ENCODE measurements at regions not wholly inside any gene's neighbourhood (a gene's known extent, or its start where the extent isn't known, plus 50 kb on each side); places are given as distances from the start of the nearest gene placed in this dataset.
"Not testable (repeated sequence)": the region's sequence is repeated elsewhere in the genome, so short reads cannot be mapped to it uniquely, and the experiment has no call there.

DNA sequence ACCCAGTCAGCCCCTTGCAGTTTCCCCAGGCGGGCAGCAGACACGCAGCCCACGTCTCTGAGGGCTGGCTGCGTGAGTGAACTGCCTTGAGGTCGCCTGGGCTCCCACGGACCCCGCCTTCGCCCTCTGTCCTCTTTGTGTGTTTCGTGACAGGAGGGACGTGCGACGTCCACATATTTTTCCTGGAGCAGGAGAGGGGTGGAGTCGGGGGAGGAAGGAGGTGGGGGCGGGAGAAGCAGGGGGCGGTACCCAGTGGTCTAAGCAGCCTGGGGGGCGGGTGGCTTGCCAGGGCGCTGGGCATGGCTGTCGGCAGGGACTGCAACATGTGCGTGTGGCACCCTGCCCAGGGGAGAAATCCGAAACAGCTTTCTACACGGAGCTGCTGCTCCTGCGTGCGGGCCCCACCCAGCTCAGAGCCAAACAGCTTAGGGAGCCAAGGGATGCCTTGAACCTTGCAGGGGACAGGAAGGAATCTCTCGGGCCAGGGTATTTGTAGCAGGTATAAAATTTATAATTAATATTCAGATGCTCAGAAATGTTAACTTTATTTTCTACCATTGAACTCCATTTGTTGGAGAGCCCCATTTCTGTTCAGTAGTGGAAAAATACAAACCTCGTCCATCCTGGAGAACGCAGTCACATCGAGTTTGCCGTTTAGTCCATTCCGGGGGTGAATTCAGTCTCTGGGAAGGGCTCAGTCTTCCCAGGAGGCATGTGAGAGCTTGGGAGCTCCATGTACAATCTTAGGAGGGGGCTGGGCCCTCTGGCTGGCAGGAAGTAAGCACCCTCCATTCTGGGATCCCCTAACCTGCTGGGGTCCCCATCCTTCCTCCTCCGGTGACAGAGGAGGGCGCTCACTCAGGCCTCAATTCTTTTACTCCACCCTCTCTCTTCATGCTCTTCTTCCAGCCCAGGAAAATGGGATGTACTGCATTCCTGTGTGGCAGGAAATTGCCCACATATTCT lies 79.1 kb upstream of the MEF2A start:
- H3K4me1 ChIP-seq = peaks cover 6 to 16% of the 10 kb centered on the region in 2 donors
- intact Hi-C loops (cut with DNase I) = no loop called here
- no peaks in the 10 kb centered on the region for H3K9me3 ChIP-seq
- H3K27ac ChIP-seq = peak overlapping the region in 2 of 3 donors; percentile 52 to 55
- peak; percentile 84 to 85 for DNase-seq
- peak overlapping the region in 1 of 3 donors; percentile 26 for H3K4me3 ChIP-seq (replicated peaks in 1 of 3)
- 5 to 8% methylated on average over 17 to 25 of the region's 31 CpGs for WGBS, 2 donors
- H3K36me3 ChIP-seq = no peaks in the 10 kb centered on the region
- H3K27me3 ChIP-seq = no peaks in the 10 kb centered on the region
- TF ChIP-seq, protein P1, sequence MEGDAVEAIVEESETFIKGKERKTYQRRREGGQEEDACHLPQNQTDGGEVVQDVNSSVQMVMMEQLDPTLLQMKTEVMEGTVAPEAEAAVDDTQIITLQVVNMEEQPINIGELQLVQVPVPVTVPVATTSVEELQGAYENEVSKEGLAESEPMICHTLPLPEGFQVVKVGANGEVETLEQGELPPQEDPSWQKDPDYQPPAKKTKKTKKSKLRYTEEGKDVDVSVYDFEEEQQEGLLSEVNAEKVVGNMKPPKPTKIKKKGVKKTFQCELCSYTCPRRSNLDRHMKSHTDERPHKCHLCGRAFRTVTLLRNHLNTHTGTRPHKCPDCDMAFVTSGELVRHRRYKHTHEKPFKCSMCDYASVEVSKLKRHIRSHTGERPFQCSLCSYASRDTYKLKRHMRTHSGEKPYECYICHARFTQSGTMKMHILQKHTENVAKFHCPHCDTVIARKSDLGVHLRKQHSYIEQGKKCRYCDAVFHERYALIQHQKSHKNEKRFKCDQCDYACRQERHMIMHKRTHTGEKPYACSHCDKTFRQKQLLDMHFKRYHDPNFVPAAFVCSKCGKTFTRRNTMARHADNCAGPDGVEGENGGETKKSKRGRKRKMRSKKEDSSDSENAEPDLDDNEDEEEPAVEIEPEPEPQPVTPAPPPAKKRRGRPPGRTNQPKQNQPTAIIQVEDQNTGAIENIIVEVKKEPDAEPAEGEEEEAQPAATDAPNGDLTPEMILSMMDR (IDR thresholded peaks at IDR 0.05) = no peak
- TF ChIP-seq POLR2A (IDR thresholded peaks at IDR 0.05) = no peak

DNA sequence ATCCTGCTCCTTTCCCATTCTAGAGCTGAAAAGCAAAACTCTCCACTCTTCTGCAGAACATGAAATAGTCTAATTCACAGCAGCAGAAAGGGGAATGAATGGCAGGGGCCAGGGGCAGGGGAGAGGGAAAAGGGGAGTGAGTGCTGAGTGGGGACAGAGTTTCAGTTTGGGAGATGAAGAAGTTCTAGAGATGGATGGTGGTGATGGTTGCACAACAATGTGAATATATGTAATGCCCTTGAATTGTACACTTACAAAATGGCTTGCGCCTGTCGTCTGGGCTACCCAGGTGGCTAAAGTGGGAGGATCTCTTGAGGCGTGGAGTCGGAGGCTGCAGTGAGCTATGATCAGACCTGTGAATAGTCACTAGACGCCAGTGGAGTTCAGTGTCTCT lies 78.5 kb upstream of the MEF2A start:
- DNase-seq = no peak
- H3K27me3 ChIP-seq = no peaks in the 10 kb centered on the region
- H3K9me3 ChIP-seq = no peaks in the 10 kb centered on the region
- WGBS, 2 donors = 87 to 90% methylated on average over 5 of the region's 5 CpGs
- H3K36me3 ChIP-seq = no peaks in the 10 kb centered on the region
- H3K27ac ChIP-seq = no peak overlapping the region
- intact Hi-C loops (cut with DNase I) = no loop called here
- H3K4me3 ChIP-seq (replicated peaks in 1 of 3) = no peak overlapping the region
- H3K4me1 ChIP-seq = peaks cover 6 to 16% of the 10 kb centered on the region in 2 donors
- TF ChIP-seq, protein P1 (IDR thresholded peaks at IDR 0.05) = no peak
- no peak for TF ChIP-seq POLR2A (IDR thresholded peaks at IDR 0.05)

DNA sequence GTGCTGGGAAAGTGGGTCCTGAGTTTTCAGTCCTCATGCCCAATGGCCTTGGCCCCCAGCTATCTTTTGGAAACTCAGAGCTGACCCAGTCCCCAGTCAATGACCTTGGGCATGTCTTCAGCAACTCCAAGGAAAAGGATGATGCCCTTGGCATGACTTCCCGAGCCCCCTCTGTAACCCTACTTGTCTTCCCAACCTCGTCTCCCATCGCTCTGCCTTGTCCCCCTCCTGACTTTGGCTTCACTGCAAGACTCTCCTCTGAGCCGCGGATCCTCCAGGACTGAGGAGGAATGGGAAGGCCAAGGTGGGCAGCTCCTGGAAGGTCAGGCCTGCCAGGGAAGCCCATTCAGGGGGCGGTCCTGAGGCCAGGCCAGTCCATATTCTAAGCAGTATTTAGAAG lies 73.5 kb upstream of the MEF2A start:
- Histone ChIP-seq H3K4me3 (replicated peaks in 1 of 3) (no peak overlapping the region), H3K4me1 (peaks cover 0 to 2% of the 10 kb centered on the region in 2 donors), H3K27me3 (no peaks in the 10 kb centered on the region), H3K36me3 (no peaks in the 10 kb centered on the region), H3K27ac (no peak overlapping the region), H3K9me3 (no peaks in the 10 kb centered on the region)
- no peak for DNase-seq
- intact Hi-C loops (cut with DNase I) = no loop called here
- WGBS, 2 donors = 97 to 98% methylated on average over 6 of the region's 6 CpGs
- TF ChIP-seq POLR2A (IDR thresholded peaks at IDR 0.05) = no peak
- TF ChIP-seq, protein P1 (IDR thresholded peaks at IDR 0.05) = no peak

DNA sequence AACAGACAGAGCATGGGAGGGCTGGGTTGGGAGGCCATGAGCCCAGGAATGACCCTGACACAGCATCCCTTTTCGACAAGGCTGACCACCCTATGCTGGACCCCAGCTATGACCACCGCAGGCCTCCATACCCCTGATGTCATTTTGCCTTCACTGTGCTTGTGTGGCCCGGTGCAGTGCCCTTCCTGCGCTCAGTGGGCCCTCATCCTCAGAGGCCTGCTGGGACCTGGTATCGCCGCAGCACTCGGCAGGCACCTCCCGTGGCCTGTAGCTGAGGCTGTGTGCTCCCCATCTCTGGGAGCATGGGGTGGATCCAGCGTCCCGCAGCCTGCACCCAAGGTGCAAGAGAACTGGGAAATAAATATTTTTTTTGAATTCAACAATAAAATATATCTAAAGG lies 73.1 kb upstream of the MEF2A start:
- intact Hi-C loops (cut with DNase I) = no loop called here
- TF ChIP-seq POLR2A (IDR thresholded peaks at IDR 0.05) = no peak
- TF ChIP-seq, protein P1 (IDR thresholded peaks at IDR 0.05) = no peak
- WGBS, 2 donors = 98% methylated on average over 6 to 8 of the region's 10 CpGs

DNA sequence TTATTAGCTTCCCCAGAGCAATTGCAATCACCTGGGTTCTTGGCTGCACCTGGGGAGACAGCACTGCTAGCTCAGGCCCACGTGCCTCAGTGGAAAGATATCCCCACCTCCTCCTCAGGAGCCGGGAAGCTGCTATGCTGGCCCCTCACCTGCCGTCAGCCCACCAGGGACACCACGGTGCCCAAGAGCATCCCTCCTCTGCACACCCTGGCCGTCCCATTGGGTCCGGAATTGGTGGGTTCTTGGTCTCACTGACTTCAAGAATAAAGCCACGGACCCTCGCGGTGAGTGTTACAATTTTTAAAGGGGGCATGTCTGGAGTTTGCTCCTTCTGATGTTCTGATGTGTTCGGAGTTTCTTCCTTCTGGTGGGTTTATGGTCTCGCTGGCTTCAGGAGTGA lies 72.3 kb upstream of the MEF2A start:
- intact Hi-C loops (cut with DNase I) = no loop called here
- TF ChIP-seq POLR2A (IDR thresholded peaks at IDR 0.05) = no peak
- TF ChIP-seq, protein P1 (IDR thresholded peaks at IDR 0.05) = no peak
- 94 to 95% methylated on average over 11 of the region's 11 CpGs for WGBS, 2 donors

More for the DNA sequence above, 73.1 kb upstream of the MEF2A start:
- Histone ChIP-seq H3K36me3 (no peaks in the 10 kb centered on the region), H3K4me1 (no peaks in the 10 kb centered on the region), H3K27ac (no peak overlapping the region), H3K9me3 (no peaks in the 10 kb centered on the region), H3K4me3 (replicated peaks in 1 of 3) (no peak overlapping the region), H3K27me3 (no peaks in the 10 kb centered on the region)
- no peak for DNase-seq

DNA sequence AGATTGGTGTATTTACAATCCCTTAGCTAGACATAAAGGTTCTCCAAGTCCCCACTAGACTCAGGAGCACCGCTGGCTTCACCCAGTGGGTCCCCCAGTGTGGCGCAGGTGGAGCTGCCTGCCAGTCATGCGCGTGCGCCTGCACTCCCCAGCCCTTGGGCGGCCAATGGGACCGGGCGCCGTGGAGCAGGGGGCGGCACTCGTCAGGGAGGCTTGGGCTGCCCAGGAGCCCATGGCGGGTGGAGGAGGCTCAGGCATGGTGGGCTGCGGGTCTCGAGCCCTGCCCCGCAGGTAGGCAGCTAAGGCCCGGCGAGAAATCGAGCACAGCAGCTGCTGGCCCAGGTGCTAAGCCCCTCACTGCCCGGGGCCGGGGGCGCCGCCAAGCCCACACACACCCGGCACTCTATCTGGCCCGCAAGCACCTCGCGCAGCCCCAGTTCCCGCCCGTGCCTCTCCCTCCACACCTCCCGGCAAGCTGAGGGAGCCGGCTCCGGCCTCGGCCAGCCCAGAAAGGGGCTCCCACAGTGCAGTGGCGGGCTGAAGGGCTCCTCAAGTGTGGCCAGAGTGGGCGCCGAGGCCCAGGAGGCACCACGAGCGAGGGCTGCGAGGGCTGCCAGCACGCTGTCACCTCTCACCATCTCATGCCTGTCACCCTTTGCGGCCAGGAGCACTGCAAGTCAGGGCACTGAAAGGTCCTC lies 71.1 kb upstream of the MEF2A start:
- H3K27ac ChIP-seq; H3K36me3 ChIP-seq; intact Hi-C loops (cut with DNase I); H3K4me3 ChIP-seq (replicated peaks in 1 of 3); H3K4me1 ChIP-seq; H3K27me3 ChIP-seq; DNase-seq; H3K9me3 ChIP-seq: not testable (repeated sequence)
- 87 to 91% methylated on average over 23 to 34 of the region's 40 CpGs for WGBS, 2 donors

More for the DNA sequence above, 72.3 kb upstream of the MEF2A start:
- no peak overlapping the region for H3K4me3 ChIP-seq (replicated peaks in 1 of 3)
- H3K36me3 ChIP-seq = no peaks in the 10 kb centered on the region
- no peak overlapping the region for H3K27ac ChIP-seq
- no peaks in the 10 kb centered on the region for H3K9me3 ChIP-seq
- H3K27me3 ChIP-seq = no peaks in the 10 kb centered on the region
- no peak for DNase-seq
- no peaks in the 10 kb centered on the region for H3K4me1 ChIP-seq
